SH-SY5Y (cell line): ENCODE measurements at regions not wholly inside any gene's neighbourhood (a gene's known extent, or its start where the extent isn't known, plus 50 kb on each side); places are given as distances from the start of the nearest gene placed in this dataset.

Experiments used
- GATA2 ChIP-seq: IDR thresholded peaks from 2 replicates; pipeline ENCODE4 v1.6.1; 2011; ENCODE audit warnings: mild to moderate bottlenecking, low read depth, low read length
- GATA3 ChIP-seq: IDR thresholded peaks from 2 replicates; pipeline ENCODE4 v1.6.1; 2011; ENCODE audit warnings: low read depth, mild to moderate bottlenecking, low read length, moderate library complexity

GRCh38 chr2:158049129-158049855, 52.4 kb upstream of the UPP2 start:
- TF ChIP-seq GATA2 (no peak), GATA3 (no peak)

DNA sequence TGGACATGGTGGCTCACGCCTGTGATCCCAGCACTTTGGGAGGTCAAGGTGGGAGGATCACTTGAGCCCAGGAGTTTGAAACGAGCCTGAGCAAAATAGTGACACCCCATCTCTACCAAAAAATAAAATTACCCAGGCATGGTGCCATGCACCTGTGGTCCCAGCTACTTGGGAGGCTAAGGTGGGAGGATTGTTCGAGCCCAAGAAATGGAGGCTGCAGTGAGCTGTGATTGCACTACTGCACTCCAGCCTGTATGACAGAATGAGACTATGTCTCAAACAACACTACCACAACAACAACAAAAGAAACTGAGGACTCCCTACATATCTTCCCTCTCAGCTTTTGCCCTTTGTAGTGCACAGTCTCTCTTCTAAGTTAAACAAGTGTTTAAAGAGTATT, 53.3 kb upstream of the UPP2 start:
- TF ChIP-seq GATA2: no peak
- no peak for TF ChIP-seq GATA3

GRCh38 chr2:158047156-158047611, 54.5 kb upstream of the UPP2 start:
- no peak for TF ChIP-seq GATA3
- no peak for TF ChIP-seq GATA2

- TF ChIP-seq GATA2: no peak
- no peak for TF ChIP-seq GATA3
Observed at GRCh38 chr2:158046121-158046880, 55.4 kb upstream of the UPP2 start.

GRCh38 chr2:158045362-158045761, 56.3 kb upstream of the UPP2 start:
- TF ChIP-seq GATA2 (peak; percentile 49; the same call in 1 of the 2 replicates), GATA3 (no peak)

DNA sequence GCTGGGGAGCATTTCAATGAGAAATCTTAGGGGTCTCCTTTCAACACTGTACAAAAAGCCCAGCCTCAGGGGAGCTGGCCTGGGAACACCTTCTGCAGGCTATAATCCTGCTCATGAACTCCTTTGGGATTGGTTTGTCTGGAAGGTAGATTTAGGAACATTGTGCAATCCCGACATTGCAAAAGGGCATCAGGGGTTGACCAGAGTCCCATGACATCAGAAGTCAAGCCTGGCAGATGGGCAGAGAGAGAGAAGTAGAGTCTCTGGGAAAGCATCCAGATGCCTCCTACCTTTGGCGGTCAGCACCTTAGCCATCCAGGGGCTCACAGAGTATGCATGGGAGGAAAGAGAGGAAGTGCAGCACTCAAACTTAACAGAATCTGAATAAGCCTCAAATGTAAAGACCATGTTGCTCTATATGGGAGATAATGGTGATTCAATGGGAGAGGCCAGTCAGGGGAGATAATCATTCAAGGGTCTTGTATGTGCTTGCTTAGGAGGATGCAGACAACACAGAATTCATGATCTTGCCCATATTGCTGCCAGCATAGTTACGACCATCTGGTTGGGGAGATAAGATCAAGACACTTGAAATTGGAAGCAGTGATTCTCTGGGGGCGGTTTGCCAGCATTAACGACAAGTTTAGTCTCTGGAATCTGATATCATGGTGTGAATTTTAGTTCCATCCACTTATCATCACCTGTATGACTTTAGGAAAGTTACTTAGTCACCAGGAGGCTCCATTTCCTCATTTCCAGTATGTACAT, 58.3 kb upstream of the UPP2 start:
- TF ChIP-seq GATA3 (peak; percentile 92), GATA2 (peak; percentile 91)

- TF ChIP-seq GATA2 (no peak), GATA3 (no peak)
Observed at GRCh38 chr2:158042666-158043065, 59.0 kb upstream of the UPP2 start.

GRCh38 chr2:158042245-158042644, 59.4 kb upstream of the UPP2 start:
- TF ChIP-seq GATA3 (no peak), GATA2 (no peak)

DNA sequence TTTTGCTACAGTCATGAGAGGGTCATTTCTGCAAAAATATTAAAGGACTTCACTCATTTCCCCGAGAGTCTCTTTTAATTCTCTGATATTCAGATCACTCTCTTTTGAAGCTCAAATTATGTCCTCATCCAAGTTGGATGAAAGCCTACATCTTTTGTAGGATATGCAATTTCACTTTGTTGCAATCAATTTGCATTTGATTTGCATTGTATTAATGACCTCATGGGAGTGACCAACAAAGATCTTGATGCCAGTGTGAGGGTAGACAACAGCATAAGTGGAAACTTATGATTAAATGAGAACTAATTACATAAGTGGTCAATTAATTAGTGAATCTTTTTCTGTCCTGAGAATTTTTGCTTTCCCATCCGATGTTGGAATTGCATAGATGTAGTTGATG, 60.3 kb upstream of the UPP2 start:
- TF ChIP-seq GATA3: no peak
- TF ChIP-seq GATA2: no peak

- TF ChIP-seq GATA2: no peak
- TF ChIP-seq GATA3: no peak
Observed at GRCh38 chr2:158038901-158039300, 62.8 kb upstream of the UPP2 start.

DNA sequence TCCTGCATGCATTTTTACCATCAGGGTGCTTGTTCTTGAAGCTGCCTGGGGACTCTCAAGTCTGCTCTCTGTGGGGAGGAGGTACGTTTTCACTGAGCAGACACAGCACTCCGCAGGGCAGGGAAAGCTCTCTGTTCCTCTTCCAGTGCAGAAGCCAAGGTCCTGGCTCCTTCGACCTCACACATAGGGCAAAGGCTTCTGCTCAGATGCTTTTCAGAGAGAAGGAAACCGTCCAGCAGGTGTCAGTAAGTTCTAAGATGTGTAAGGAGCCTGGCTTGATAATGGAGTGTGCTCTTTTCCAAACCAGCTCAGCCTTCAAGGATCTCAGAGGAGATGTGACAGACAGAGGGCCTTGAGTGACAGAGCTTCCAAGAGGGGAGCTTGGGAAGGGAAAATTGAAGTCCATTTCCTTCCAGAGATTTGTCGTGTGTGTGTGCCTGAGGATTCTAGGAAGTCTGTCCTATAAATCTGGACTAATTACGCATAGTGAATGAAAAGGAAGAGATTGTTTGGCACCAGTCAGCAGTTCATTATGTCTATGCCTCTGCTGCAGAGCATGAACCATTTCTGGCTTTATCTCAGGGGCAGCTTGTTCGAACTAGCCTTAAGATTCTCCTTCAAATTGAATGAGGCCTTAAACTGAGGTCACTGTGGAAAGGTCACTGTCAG, 67.3 kb upstream of the UPP2 start:
- no peak for TF ChIP-seq GATA3
- TF ChIP-seq GATA2: no peak

- TF ChIP-seq GATA2: no peak
- no peak for TF ChIP-seq GATA3
Observed at GRCh38 chr2:158031371-158031770, 70.3 kb upstream of the UPP2 start.

- TF ChIP-seq GATA2: peak; percentile 63; the same call in 1 of the 2 replicates
- no peak for TF ChIP-seq GATA3
Observed at GRCh38 chr2:158025255-158025996, 76.2 kb upstream of the UPP2 start.
